ENCODE measurements at regions not wholly inside any gene's neighbourhood (a gene's known extent, or its start where the extent isn't known, plus 50 kb on each side); places are given as distances from the start of the nearest gene placed in this dataset.

- Histone ChIP-seq H3K9me3 (no peaks in the 10 kb centered on the region), H3K36me3 (no peaks in the 10 kb centered on the region), H3K4me1 (no peaks in the 10 kb centered on the region), H3K27ac (no peak overlapping the region), H3K27me3 (no peaks in the 10 kb centered on the region), H3K4me3 (no peak overlapping the region)
- DNase-seq: no peak
- intact Hi-C loops (cut with DNase I; ENCODE audit: low total_unique reads): no loop called here
- TF ChIP-seq POLR2A (IDR thresholded peaks at IDR 0.05) (no peak), CTCF (IDR thresholded peaks at IDR 0.05) (no peak)
These were observed 214.5 kb upstream of the ANKRD55 start for GRCh38 chr5:56447656-56448055.

GRCh38 chr5:56447232-56447631 lies 214.1 kb upstream of the ANKRD55 start:
- DNase-seq: no peak
- TF ChIP-seq CTCF (IDR thresholded peaks at IDR 0.05): no peak
- no peak for TF ChIP-seq POLR2A (IDR thresholded peaks at IDR 0.05)
- Histone ChIP-seq H3K4me3 (no peak overlapping the region), H3K9me3 (no peaks in the 10 kb centered on the region), H3K4me1 (no peaks in the 10 kb centered on the region), H3K27me3 (no peaks in the 10 kb centered on the region), H3K36me3 (no peaks in the 10 kb centered on the region), H3K27ac (no peak overlapping the region)
- intact Hi-C loops (cut with DNase I; ENCODE audit: low total_unique reads): no loop called here

- DNase-seq: no peak
- Histone ChIP-seq H3K9me3 (no peaks in the 10 kb centered on the region), H3K36me3 (no peaks in the 10 kb centered on the region), H3K27me3 (no peaks in the 10 kb centered on the region), H3K4me1 (no peaks in the 10 kb centered on the region), H3K4me3 (no peak overlapping the region), H3K27ac (no peak overlapping the region)
- no peak for TF ChIP-seq CTCF (IDR thresholded peaks at IDR 0.05)
- no peak for TF ChIP-seq POLR2A (IDR thresholded peaks at IDR 0.05)
- intact Hi-C loops (cut with DNase I; ENCODE audit: low total_unique reads): no loop called here
These were observed 213.6 kb upstream of the ANKRD55 start for GRCh38 chr5:56446728-56447127.

- TF ChIP-seq CTCF (IDR thresholded peaks at IDR 0.05) (no peak), POLR2A (IDR thresholded peaks at IDR 0.05) (no peak)
- H3K27me3 ChIP-seq: no peaks in the 10 kb centered on the region
- no peak overlapping the region for H3K27ac ChIP-seq
- intact Hi-C loops (cut with DNase I; ENCODE audit: low total_unique reads): no loop called here
- no peaks in the 10 kb centered on the region for H3K36me3 ChIP-seq
- no peak for DNase-seq
- no peaks in the 10 kb centered on the region for H3K4me1 ChIP-seq
- no peak overlapping the region for H3K4me3 ChIP-seq
- H3K9me3 ChIP-seq: no peaks in the 10 kb centered on the region
These were observed 210.7 kb upstream of the ANKRD55 start for GRCh38 chr5:56443826-56444225.

GRCh38 chr5:56440871-56441740 lies 208.0 kb upstream of the ANKRD55 start:
- Histone ChIP-seq H3K9me3 (no peaks in the 10 kb centered on the region), H3K4me3 (no peak overlapping the region), H3K4me1 (no peaks in the 10 kb centered on the region), H3K27ac (peak overlapping the region; percentile 0 to 69), H3K27me3 (no peaks in the 10 kb centered on the region), H3K36me3 (no peaks in the 10 kb centered on the region)
- peak in 1 of 2 donors; percentile 59 for DNase-seq
- intact Hi-C loops (cut with DNase I; ENCODE audit: low total_unique reads): no loop called here
- TF ChIP-seq CTCF (IDR thresholded peaks at IDR 0.05) (no peak), POLR2A (IDR thresholded peaks at IDR 0.05) (no peak)

Data from uterus (tissue), 3 donors.